Caco-2 (cell line): ENCODE measurements at regions not wholly inside any gene's neighbourhood (a gene's known extent, or its start where the extent isn't known, plus 50 kb on each side); places are given as distances from the start of the nearest gene placed in this dataset.

Experiments used
- BruUV-seq: library from RNA; stranded (reverse); fragments of 400-500 nt; replicated peaks from 2 replicates; lab custom pipeline; 2021; lab: Mats Ljungman, UMichigan
- CTCF ChIA-PET: fragments of 300-600 bp; sonication (Branson Sonifier 250); formaldehyde crosslinking; loops from one replicate; lab custom pipeline; 2022; ENCODE audit warnings: antibody characterized with exemption; lab: Charles Lee
- POLR2A ChIA-PET: fragments of 300-600 bp; sonication (Branson Sonifier 250); formaldehyde crosslinking; loops from one replicate; lab custom pipeline; 2022; ENCODE audit warnings: antibody characterized with exemption; lab: Charles Lee
- DNase-seq, 2 experiments: peaks; one replicate each; pipeline versions ENCODE4 v3.0.0 to v3.0.0-alpha.2; 2020 to 2022
- H3K27me3 ChIP-seq: replicated peaks from 2 replicates; pipeline ENCODE4 v1.6.0; 2011; ENCODE audit warnings: low read length; ENCODE audit not compliant: control insufficient read depth, insufficient read depth
- H3K36me3 ChIP-seq: 2 replicates; pipeline ENCODE4 v1.5.1; 2011; ENCODE audit warnings: low read length; ENCODE audit not compliant: control insufficient read depth, insufficient read depth
- H3K4me1 ChIP-seq: fragments of 250-450 bp; sonication (Bioruptor Pico); 2 replicates; pipeline ENCODE4 v1.5.1; 2020; ENCODE audit warnings: mild to moderate bottlenecking
- H3K4me3 ChIP-seq: 2 replicates; pipeline ENCODE4 v1.5.1; 2011; ENCODE audit warnings: low read depth, mild to moderate bottlenecking, control low read depth, low read length
- H3K9me3 ChIP-seq: fragments of 250-450 bp; sonication (Bioruptor Pico); 2 replicates; pipeline ENCODE4 v1.5.1; 2020; ENCODE audit warnings: mild to moderate bottlenecking, moderate library complexity
- H3K27ac Mint-ChIP-seq: one replicate; pipeline ENCODE4 v1.8.0; 2022; ENCODE audit warnings: mixed read lengths; ENCODE audit not compliant: unreplicated experiment
- H3K27me3 Mint-ChIP-seq: one replicate; pipeline ENCODE4 v1.8.0; 2022; ENCODE audit warnings: mixed read lengths; ENCODE audit not compliant: insufficient read depth, unreplicated experiment
- H3K36me3 Mint-ChIP-seq: one replicate; pipeline ENCODE4 v1.8.0; 2022; ENCODE audit warnings: mild to moderate bottlenecking, mixed read lengths; ENCODE audit not compliant: insufficient read depth, unreplicated experiment
- H3K4me1 Mint-ChIP-seq: one replicate; pipeline ENCODE4 v1.8.0; 2022; ENCODE audit warnings: low read depth, mixed read lengths; ENCODE audit not compliant: unreplicated experiment
- H3K4me3 Mint-ChIP-seq: one replicate; pipeline ENCODE4 v1.8.0; 2022; ENCODE audit warnings: mild to moderate bottlenecking, moderate library complexity, mixed read lengths; ENCODE audit not compliant: unreplicated experiment
- H3K9me3 Mint-ChIP-seq: one replicate; pipeline ENCODE4 v1.8.0; 2022; ENCODE audit warnings: mixed read lengths; ENCODE audit not compliant: unreplicated experiment
- intact Hi-C: fragments of 100-400 bp; cut with micrococcal nuclease; formaldehyde crosslinking; loops from one replicate; pipeline ENCODE4 v1.10.0; 2022; ENCODE audit not compliant: unreplicated experiment
- TF ChIP-seq, protein P1 (sequence below), 2 experiments: fragments of 200-600 bp in 1 of 2; IDR thresholded peaks; 1 replicate in 1 of 2; 2 replicates in 1 of 2; pipeline versions ENCODE4 v1.5.1 to v1.8.0; 2011 to 2022; ENCODE audit warnings: antibody characterized with exemption in 1 of 2, control low read depth in 1 of 2, inconsistent platforms in 1 of 2, low read depth in 1 of 2, low read length in 1 of 2, mild to moderate bottlenecking in 1 of 2, moderate library complexity in 1 of 2; ENCODE audit not compliant: insufficient read depth in 1 of 2, severe bottlenecking in 1 of 2, unreplicated experiment in 1 of 2

DNA sequence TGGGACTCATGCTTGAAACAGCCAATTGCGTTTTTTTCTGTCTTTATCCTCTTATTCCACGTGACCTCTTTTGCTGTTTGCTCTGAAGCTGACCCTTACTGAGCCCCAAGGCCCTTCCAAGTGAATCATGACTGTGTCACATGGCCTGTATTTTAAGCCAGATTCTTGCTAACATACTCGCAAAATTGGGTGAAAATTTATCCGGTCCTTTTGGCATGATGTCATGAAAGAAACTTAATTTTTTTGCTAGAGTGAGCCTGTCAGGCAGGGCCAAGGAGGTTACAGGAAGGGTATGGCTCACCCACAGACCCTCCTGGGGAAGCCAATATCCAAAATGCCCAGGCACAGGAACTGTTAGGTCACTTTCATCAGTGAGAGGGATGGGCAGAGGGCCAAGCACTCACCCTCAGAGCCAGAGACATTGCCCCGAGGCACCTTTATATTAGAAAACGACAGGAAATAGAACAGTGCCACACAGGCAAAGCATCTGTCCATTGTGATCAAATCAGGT, 296.7 kb downstream of the CDH26 start:
- BruUV-seq: no TSS peak
- POLR2A ChIA-PET: no interaction called here
- Mint-ChIP-seq H3K4me1 (no peaks in the 10 kb centered on the region), H3K27me3 (peaks cover 35% of the 10 kb centered on the region), H3K4me3 (no peak overlapping the region), H3K9me3 (no peaks in the 10 kb centered on the region), H3K27ac (no peak overlapping the region), H3K36me3 (no peaks in the 10 kb centered on the region)
- intact Hi-C loops: no loop called here
- DNase-seq: no peak
- Histone ChIP-seq H3K4me3 (no peak overlapping the region), H3K4me1 (no peaks in the 10 kb centered on the region), H3K9me3 (0 out of 2 replicates have a peak, but pooled peaks cover 3% of the 10 kb centered on the region), H3K27me3 (peaks cover 2% of the 10 kb centered on the region; the same call in 1 of the 2 replicates), H3K36me3 (no peaks in the 10 kb centered on the region)
- CTCF ChIA-PET: no interaction called here
- TF ChIP-seq, protein P1, sequence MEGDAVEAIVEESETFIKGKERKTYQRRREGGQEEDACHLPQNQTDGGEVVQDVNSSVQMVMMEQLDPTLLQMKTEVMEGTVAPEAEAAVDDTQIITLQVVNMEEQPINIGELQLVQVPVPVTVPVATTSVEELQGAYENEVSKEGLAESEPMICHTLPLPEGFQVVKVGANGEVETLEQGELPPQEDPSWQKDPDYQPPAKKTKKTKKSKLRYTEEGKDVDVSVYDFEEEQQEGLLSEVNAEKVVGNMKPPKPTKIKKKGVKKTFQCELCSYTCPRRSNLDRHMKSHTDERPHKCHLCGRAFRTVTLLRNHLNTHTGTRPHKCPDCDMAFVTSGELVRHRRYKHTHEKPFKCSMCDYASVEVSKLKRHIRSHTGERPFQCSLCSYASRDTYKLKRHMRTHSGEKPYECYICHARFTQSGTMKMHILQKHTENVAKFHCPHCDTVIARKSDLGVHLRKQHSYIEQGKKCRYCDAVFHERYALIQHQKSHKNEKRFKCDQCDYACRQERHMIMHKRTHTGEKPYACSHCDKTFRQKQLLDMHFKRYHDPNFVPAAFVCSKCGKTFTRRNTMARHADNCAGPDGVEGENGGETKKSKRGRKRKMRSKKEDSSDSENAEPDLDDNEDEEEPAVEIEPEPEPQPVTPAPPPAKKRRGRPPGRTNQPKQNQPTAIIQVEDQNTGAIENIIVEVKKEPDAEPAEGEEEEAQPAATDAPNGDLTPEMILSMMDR (IDR thresholded peaks at IDR 0.05; ENCODE audit: insufficient read depth in 1 of 2, low read depth in 1 of 2, low read length in 1 of 2, severe bottlenecking in 1 of 2, unreplicated experiment in 1 of 2): no peak

DNA sequence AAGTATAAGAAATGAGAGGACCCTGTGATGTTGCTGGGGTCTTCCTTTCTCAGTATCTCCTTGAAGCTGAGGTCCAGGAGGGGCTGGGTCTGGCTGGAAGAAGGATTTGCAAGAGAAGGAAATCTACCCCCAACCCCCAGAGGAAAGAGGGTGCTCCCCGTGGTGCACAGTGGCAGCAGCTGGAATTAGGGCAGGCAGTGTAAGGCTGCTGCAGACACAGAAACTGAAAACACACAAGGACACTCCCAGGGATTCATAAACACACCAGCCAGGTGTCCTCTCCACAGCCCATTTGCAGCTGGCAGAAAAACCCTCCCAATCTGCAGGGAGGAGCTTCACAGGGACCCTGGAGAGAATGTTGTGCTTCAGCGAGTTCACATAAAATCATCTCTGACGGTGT, 297.2 kb downstream of the CDH26 start:
- H3K36me3 Mint-ChIP-seq: no peaks in the 10 kb centered on the region
- no peak for DNase-seq
- intact Hi-C loops: no loop called here
- peaks cover 2% of the 10 kb centered on the region; the same call in 1 of the 2 replicates for H3K27me3 ChIP-seq
- H3K4me3 ChIP-seq: no peak overlapping the region
- H3K27ac Mint-ChIP-seq: no peak overlapping the region
- H3K9me3 Mint-ChIP-seq: no peaks in the 10 kb centered on the region
- no TSS peak for BruUV-seq
- TF ChIP-seq, protein P1 (IDR thresholded peaks at IDR 0.05; ENCODE audit: insufficient read depth in 1 of 2, low read depth in 1 of 2, low read length in 1 of 2, severe bottlenecking in 1 of 2, unreplicated experiment in 1 of 2): no peak
- H3K9me3 ChIP-seq: 0 out of 2 replicates have a peak, but pooled peaks cover 3% of the 10 kb centered on the region
- peaks cover 35% of the 10 kb centered on the region for H3K27me3 Mint-ChIP-seq
- ChIA-PET POLR2A (no interaction called here), CTCF (no interaction called here)
- H3K4me1 Mint-ChIP-seq: no peaks in the 10 kb centered on the region
- no peaks in the 10 kb centered on the region for H3K36me3 ChIP-seq
- H3K4me1 ChIP-seq: no peaks in the 10 kb centered on the region
- no peak overlapping the region for H3K4me3 Mint-ChIP-seq

DNA sequence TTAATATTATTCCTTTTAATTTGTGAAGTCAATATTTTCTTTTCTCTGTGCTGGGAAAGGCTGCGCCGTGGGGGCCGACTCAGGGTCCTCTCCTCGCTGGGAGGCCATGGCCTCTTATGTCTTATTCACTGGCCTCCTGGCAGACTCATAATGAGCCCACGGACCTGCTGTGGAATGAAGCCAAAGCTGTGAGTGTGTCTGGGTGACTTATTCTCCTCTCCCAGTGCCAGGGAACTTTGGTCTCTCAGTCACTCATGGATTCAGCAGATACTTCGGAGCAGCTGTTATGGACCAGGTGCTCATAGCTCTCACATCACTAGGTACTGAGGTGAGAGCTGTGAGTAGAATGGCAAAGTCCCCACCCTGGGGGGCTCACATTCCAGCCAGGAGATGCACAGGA, 297.6 kb downstream of the CDH26 start:
- CTCF ChIA-PET: no interaction called here
- no peak overlapping the region for H3K4me3 ChIP-seq
- H3K36me3 ChIP-seq: no peaks in the 10 kb centered on the region
- H3K4me1 ChIP-seq: no peaks in the 10 kb centered on the region
- Mint-ChIP-seq H3K9me3 (no peaks in the 10 kb centered on the region), H3K4me1 (no peaks in the 10 kb centered on the region), H3K4me3 (no peak overlapping the region), H3K27ac (no peak overlapping the region), H3K36me3 (no peaks in the 10 kb centered on the region), H3K27me3 (peaks cover 36% of the 10 kb centered on the region)
- H3K9me3 ChIP-seq: 0 out of 2 replicates have a peak, but pooled peaks cover 3% of the 10 kb centered on the region
- no TSS peak for BruUV-seq
- POLR2A ChIA-PET: no interaction called here
- intact Hi-C loops: no loop called here
- no peak for DNase-seq
- TF ChIP-seq, protein P1 (IDR thresholded peaks at IDR 0.05; ENCODE audit: insufficient read depth in 1 of 2, low read depth in 1 of 2, low read length in 1 of 2, severe bottlenecking in 1 of 2, unreplicated experiment in 1 of 2): no peak
- no peaks in the 10 kb centered on the region for H3K27me3 ChIP-seq
